Pulmonary artery endothelial cell (primary cell): ENCODE measurements at regions not wholly inside any gene's neighbourhood (a gene's known extent, or its start where the extent isn't known, plus 50 kb on each side); places are given as distances from the start of the nearest gene placed in this dataset.

Experiments used
- DNase-seq: peaks from one replicate; pipeline ENCODE4 v3.0.0-alpha.2; 2011; ENCODE audit warnings: low read depth, low spot score

- DNase-seq: no peak
Measured at GRCh38 chr22:49310354-49310753, 517.3 kb downstream of the BRD1 start.

- no peak for DNase-seq
Measured at GRCh38 chr22:49308300-49308699, 519.4 kb downstream of the BRD1 start.

GRCh38 chr22:49307870-49308269, 519.8 kb downstream of the BRD1 start:
- DNase-seq: no peak

GRCh38 chr22:49307481-49307830, 520.2 kb downstream of the BRD1 start:
- DNase-seq: no peak

- no peak for DNase-seq
Measured at GRCh38 chr22:49306632-49307480, 520.8 kb downstream of the BRD1 start.

- no peak for DNase-seq
Measured at GRCh38 chr22:49305966-49306631, 521.6 kb downstream of the BRD1 start.

- DNase-seq: no peak
Measured at GRCh38 chr22:49305214-49305965, 522.3 kb downstream of the BRD1 start.

GRCh38 chr22:49303781-49304461, 523.8 kb downstream of the BRD1 start:
- no peak for DNase-seq

- no peak for DNase-seq
Measured at GRCh38 chr22:49303061-49303735, 524.5 kb downstream of the BRD1 start.

- DNase-seq: no peak
Measured at GRCh38 chr22:49302530-49302929, 525.1 kb downstream of the BRD1 start.

GRCh38 chr22:49302150-49302460, 525.6 kb downstream of the BRD1 start:
- no peak for DNase-seq

- DNase-seq: no peak
Measured at GRCh38 chr22:49301398-49302149, 526.1 kb downstream of the BRD1 start.

GRCh38 chr22:49300951-49301397, 526.7 kb downstream of the BRD1 start:
- DNase-seq: no peak

- no peak for DNase-seq
Measured at GRCh38 chr22:49300241-49300640, 527.4 kb downstream of the BRD1 start.

- DNase-seq: no peak
Measured at GRCh38 chr22:49299821-49300231, 527.8 kb downstream of the BRD1 start.

- DNase-seq: no peak
Measured at GRCh38 chr22:49298834-49299750, 528.6 kb downstream of the BRD1 start.

- no peak for DNase-seq
Measured at GRCh38 chr22:49297871-49298721, 529.6 kb downstream of the BRD1 start.

GRCh38 chr22:49297286-49297870, 530.3 kb downstream of the BRD1 start:
- DNase-seq: no peak
